AML-193 (cell line): ENCODE measurements at regions not wholly inside any gene's neighbourhood (a gene's known extent, or its start where the extent isn't known, plus 50 kb on each side); places are given as distances from the start of the nearest gene placed in this dataset.
"Not testable (repeated sequence)": the region's sequence is repeated elsewhere in the genome, so short reads cannot be mapped to it uniquely, and the experiment has no call there.

Experiments used
- DNase-seq, 2 experiments: peaks; one replicate each; lab custom pipeline; 2025; lab: John Stamatoyannopoulos, UW

GRCh38 chr4:180999217-180999616 is 1244.0 kb upstream of the TENM3 start:
- no peak for DNase-seq

GRCh38 chr4:181004056-181004455 is 1239.1 kb upstream of the TENM3 start:
- DNase-seq, result no peak

- no peak for DNase-seq
Observed at GRCh38 chr4:181006499-181007260, 1236.5 kb upstream of the TENM3 start.

- no peak for DNase-seq
Observed at GRCh38 chr4:181007751-181008150, 1235.5 kb upstream of the TENM3 start.

GRCh38 chr4:181008164-181008563 is 1235.0 kb upstream of the TENM3 start:
- no peak for DNase-seq

GRCh38 chr4:181013162-181013561 is 1230.0 kb upstream of the TENM3 start:
- DNase-seq, result no peak

GRCh38 chr4:181017038-181017437 is 1226.2 kb upstream of the TENM3 start:
- DNase-seq, result no peak

- no peak for DNase-seq
Observed at GRCh38 chr4:181018472-181018871, 1224.7 kb upstream of the TENM3 start.

GRCh38 chr4:181018913-181019312 is 1224.3 kb upstream of the TENM3 start:
- no peak for DNase-seq

GRCh38 chr4:181020456-181020855 is 1222.7 kb upstream of the TENM3 start:
- DNase-seq, result no peak

- DNase-seq, result no peak
Observed at GRCh38 chr4:181021213-181021612, 1222.0 kb upstream of the TENM3 start.

GRCh38 chr4:181030135-181030921 is 1212.9 kb upstream of the TENM3 start:
- DNase-seq, result not testable (repeated sequence)

GRCh38 chr4:181030961-181031360 is 1212.2 kb upstream of the TENM3 start:
- DNase-seq, result no peak

- no peak for DNase-seq
Observed at GRCh38 chr4:181043486-181043885, 1199.7 kb upstream of the TENM3 start.

GRCh38 chr4:181046809-181047208 is 1196.4 kb upstream of the TENM3 start:
- DNase-seq, result no peak

GRCh38 chr4:181051931-181052330 is 1191.3 kb upstream of the TENM3 start:
- DNase-seq, result no peak

- DNase-seq, result no peak
Observed at GRCh38 chr4:181061787-181062186, 1181.4 kb upstream of the TENM3 start.

- DNase-seq, result no peak
Observed at GRCh38 chr4:181063212-181063611, 1180.0 kb upstream of the TENM3 start.

- DNase-seq, result no peak
Observed at GRCh38 chr4:181077341-181077740, 1165.9 kb upstream of the TENM3 start.

- no peak for DNase-seq
Observed at GRCh38 chr4:181078196-181078595, 1165.0 kb upstream of the TENM3 start.

GRCh38 chr4:181083757-181084361 is 1159.3 kb upstream of the TENM3 start:
- DNase-seq, result no peak

- no peak for DNase-seq
Observed at GRCh38 chr4:181085557-181085956, 1157.6 kb upstream of the TENM3 start.

GRCh38 chr4:181105487-181105886 is 1137.7 kb upstream of the TENM3 start:
- no peak for DNase-seq
